ENCODE measurements at regions not wholly inside any gene's neighbourhood (a gene's known extent, or its start where the extent isn't known, plus 50 kb on each side); places are given as distances from the start of the nearest gene placed in this dataset.
"Not testable (repeated sequence)": the region's sequence is repeated elsewhere in the genome, so short reads cannot be mapped to it uniquely, and the experiment has no call there.

- TF ChIP-seq CTCF (IDR thresholded peaks at IDR 0.05; ENCODE audit: poor library complexity); EZH2 (IDR thresholded peaks at IDR 0.05; ENCODE audit: borderline replicate concordance): not testable (repeated sequence)
These were observed 1131.0 kb upstream of the LRRTM3 start for GRCh38 chr10:65794861-65795260.

Data from hepatocyte (in vitro differentiated cells).